Stimulated activated CD4-positive, alpha-beta T cell treated with anti-CD3 and anti-CD28 coated beads, Interleukin-1b, Interleukin-23, amount 100 ng/mL, for 1 hour (primary cell): ENCODE measurements at regions not wholly inside any gene's neighbourhood (a gene's known extent, or its start where the extent isn't known, plus 50 kb on each side); places are given as distances from the start of the nearest gene placed in this dataset.

Experiments used
- DNase-seq, 2 donors: peaks; one replicate each; pipeline ENCODE4 v3.0.0-alpha.2; 2020; ENCODE audit warnings: low read depth in 2 of 2

DNA sequence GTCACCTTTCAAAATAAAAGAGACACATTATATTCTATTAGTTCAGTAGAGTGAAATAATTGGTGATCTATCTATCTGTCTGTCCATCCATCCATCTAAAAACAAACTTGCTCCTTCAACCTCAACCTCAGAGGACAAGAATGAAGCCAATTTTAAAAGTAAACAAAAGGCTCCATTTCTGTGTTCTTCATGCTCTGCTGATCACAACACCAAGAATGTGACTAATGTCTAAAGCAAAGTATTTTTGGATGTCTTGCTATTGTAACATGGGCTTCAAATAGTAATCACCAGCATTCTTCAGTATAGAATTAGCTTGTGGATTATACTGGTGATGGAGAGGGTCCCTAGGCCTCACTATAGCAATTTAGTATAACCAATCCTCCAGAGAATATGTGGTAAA is 1304.4 kb downstream of the MAT2B start:
- DNase-seq = no peak

- no peak for DNase-seq
Observed at GRCh38 chr5:164818445-164818844, 1313.0 kb downstream of the MAT2B start.

DNA sequence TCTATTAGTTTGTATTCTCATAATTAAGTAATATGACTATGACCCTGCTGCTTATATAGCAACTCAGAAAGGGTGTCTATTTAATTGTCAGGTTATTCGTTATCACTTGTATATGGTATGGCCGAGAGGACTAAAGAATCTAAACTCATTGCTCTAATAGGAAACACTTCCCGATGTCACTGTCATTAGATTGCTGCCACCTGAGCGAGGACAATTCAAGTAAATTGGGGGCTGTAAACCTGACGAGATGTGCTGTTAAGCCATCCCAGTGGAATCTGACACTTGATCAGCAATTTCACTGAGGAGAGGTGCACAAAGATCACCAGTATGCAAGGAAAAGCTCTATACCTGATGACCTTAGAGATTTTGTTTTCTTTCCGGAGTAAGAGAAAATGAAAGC is 1319.3 kb downstream of the MAT2B start:
- no peak for DNase-seq

DNA sequence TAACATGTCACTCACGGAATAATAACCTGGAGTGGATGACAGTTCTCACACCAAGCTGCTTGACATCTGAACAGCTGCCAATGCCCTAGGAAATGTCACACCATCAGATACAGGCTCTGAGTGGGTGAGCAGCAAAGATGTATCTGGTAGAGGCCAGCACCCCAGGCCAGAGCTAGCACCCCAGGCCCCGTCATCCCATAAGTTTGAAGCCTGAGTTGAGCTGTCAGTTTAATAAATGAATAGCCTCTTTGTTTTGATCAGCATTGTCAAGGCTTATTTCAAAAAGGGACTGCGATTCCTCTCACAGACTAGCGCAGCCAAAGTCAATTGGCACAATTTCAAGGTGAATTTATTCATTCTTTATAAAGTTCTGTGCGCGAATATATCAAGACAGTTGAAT is 1327.1 kb downstream of the MAT2B start:
- no peak for DNase-seq

DNA sequence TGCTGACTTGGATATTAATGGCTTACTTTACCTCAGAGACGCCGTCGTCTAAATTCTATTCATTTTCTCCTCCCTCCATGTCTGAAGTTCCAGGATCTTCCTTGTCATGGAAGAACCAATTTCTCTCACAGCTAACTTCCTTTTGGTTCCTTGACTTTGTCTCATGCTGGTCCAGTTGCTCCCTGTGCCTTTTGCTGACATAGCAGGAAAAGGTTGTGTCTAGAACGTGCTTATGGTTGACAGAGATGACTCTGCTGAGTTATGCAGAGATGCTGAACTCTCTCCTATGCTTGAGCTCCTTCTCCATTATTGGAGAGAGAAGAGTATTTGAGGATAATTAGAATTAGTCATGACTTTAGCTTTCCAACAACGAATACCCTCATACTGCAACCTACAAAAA is 1338.9 kb downstream of the MAT2B start:
- DNase-seq = no peak

DNA sequence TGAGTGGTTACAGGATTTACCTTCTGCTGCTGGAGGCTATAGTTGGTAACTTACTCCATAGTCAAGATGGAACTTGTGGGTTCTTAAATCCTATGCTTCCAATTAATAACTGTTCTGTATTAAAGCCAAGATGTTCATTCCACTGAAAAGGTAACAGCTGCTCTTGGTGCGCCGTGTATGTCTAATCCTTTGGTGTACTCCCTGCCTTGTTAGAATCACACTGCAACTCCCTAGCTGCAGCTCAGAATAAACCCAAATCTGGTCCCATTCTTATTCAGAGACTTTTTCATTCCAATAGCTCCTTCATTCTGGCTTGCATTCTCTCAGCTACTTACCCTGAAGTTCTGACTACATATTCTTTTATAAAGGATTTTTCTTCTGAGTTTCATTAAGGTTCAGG is 1355.5 kb downstream of the MAT2B start:
- no peak for DNase-seq

GRCh38 chr5:164861610-164862009 is 1356.2 kb downstream of the MAT2B start:
- DNase-seq = no peak

DNA sequence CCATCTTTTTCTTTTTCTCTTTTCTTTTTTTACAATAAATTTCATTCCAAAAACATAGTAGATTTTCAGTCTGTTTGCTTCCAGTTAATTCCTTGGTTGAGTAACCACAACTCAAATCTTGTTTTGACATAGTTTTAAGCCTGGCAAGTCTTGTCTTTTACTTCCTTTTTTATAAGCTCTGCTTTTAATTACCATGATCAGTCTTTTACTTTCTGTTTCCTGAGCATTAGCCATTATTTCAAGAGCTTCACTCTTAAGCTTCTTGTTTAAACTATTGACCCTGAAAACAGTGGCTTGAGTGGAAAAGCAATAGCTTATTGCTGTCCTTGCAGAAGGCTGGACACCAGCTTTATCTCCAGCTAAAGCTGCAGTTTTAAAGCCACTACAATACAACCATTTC is 1363.3 kb downstream of the MAT2B start:
- no peak for DNase-seq

GRCh38 chr5:164869325-164869724 is 1363.9 kb downstream of the MAT2B start:
- no peak for DNase-seq

DNA sequence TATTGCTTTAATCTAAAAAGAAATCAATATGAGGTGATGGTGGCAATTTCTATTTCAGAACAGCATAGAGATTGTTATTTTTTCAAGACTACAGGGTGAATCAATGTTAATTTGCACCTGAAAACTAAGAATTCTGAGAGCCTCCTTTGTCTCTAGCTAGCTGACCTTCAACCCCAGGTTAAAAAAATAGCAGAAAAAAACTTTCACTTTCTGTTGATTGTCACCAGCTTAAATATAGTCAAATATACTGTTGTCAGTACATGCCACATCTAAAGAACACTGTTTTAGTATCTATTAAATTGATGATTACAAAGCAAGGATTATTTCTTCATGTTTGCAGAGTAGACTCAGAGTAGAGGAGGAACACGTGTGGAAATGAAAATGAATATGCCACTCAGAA is 1371.4 kb downstream of the MAT2B start:
- no peak for DNase-seq

GRCh38 chr5:164881442-164881841 is 1376.0 kb downstream of the MAT2B start:
- no peak for DNase-seq

DNA sequence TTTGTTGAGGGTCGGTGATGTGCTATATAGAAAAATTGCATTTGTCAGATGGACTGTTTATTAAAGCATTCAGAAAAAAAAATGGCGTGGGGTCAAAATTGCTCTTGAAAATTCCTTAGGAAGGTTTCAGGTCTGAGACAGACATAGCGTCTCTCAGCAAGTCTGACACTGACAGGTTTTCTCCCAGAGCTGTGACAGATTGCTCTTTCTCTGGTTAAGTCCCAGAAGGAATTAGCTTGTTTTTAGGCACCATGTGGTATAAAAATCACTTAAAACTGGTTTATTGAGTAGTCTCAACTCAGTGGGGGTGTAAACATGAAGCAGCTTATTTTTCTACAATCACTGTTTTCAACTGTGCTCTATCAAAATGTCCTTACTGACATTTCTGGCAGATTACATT is 1379.8 kb downstream of the MAT2B start:
- DNase-seq = no peak

DNA sequence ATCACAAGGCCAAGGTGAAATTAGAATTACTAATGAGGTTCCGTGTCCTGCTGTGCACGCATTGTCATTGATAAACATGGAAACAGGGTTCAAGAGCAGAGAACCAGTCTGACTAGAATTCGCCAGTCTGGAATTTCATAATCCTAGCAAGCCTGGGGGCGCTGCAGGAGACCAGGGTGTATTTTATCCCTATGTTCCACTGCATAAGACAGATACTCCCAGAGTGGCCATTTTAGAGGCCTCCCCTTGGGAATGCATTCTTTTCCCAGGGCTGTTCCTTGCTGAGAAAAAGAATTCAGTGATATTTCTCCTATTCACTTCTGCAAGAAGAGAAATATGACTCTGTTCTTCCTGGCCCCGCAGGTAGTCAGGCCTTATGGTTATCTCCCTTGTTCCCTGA is 1387.7 kb downstream of the MAT2B start:
- DNase-seq = no peak

GRCh38 chr5:164898705-164899104 is 1393.3 kb downstream of the MAT2B start:
- DNase-seq = no peak

GRCh38 chr5:164909673-164910072 is 1404.3 kb downstream of the MAT2B start:
- no peak for DNase-seq

DNA sequence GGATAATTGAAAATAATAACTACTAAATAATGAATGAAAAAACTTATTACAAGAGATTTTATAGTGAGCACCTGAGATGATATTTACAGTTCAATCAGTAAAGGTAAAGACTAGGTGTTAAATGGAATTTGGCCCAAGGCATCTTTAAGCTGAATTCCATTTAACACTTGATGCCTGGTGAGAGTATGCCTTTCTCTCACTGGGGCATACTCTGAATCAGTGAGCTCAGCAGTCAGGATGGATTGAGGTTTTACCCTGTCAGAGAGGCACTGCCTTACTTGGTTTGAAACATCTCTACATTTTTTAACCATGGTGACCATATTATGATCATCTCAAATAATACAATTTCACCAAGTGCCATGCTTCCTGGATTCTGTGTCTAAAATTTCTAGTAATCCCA is 1416.3 kb downstream of the MAT2B start:
- no peak for DNase-seq

DNA sequence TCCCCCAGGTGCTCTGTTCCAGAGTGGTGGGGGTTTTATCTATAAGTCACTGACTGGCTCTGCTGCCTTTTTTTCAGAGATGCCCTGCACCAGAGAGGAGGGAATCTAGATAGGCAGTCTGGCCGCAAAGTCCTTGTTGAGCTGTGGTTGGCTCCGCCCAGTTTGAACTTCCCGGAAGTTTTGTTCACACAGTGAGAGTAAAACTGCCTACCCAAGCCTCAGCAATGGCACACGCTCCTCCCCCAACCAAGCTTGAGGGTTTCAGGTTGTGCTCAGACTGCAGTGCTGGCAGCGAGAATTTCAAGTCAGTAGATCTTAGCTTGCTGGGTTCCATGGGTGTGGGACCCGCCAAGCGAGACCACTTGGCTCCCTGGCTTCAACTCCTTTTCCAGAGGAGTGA is 1428.6 kb downstream of the MAT2B start:
- DNase-seq = no peak

- no peak for DNase-seq
Observed at GRCh38 chr5:164934561-164934960, 1429.1 kb downstream of the MAT2B start.

GRCh38 chr5:164941132-164941531 is 1435.7 kb downstream of the MAT2B start:
- DNase-seq = no peak

- DNase-seq = no peak
Observed at GRCh38 chr5:164950927-164951326, 1445.5 kb downstream of the MAT2B start.

DNA sequence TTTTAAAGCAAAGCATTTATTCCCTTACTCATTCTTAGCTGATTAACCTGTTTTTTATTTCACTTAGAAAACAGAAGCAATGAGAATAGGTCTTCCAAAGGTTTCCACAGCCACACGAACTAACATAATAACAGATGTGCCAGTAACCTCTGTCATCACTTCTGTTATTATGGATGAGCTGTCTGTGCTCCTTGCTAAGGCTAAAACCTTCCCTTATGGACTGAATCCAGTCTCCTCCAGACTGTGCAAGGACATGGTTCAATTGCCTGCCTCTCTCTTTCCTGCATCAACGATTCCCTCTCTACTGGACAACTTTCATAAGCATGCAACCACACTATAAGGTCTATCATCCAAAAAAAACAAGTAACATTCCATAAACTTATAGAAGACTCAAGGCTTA is 1446.2 kb downstream of the MAT2B start:
- DNase-seq = no peak

- DNase-seq = no peak
Observed at GRCh38 chr5:164958688-164959087, 1453.3 kb downstream of the MAT2B start.

- no peak for DNase-seq
Observed at GRCh38 chr5:164959761-164960160, 1454.3 kb downstream of the MAT2B start.

GRCh38 chr5:164962329-164962961 is 1457.0 kb downstream of the MAT2B start:
- DNase-seq = no peak
